GM23248 (cell line): ENCODE measurements at regions not wholly inside any gene's neighbourhood (a gene's known extent, or its start where the extent isn't known, plus 50 kb on each side); places are given as distances from the start of the nearest gene placed in this dataset.
"Not testable (repeated sequence)": the region's sequence is repeated elsewhere in the genome, so short reads cannot be mapped to it uniquely, and the experiment has no call there.

Experiments
- DNase-seq: peaks from one replicate; pipeline ENCODE4 v3.0.0-alpha.2; 2015
- H2AFZ ChIP-seq: fragments of 200-600 bp; sonication (generic); 2 replicates; pipeline ENCODE4 v1.6.1; 2016; ENCODE audit warnings: antibody characterized with exemption
- H3F3A ChIP-seq: fragments of 200-600 bp; sonication (generic); 2 replicates; pipeline ENCODE4 v1.6.1; 2016; ENCODE audit warnings: mild to moderate bottlenecking, antibody characterized with exemption, mixed run types; ENCODE audit not compliant: insufficient read depth
- H3K27ac ChIP-seq: fragments of 200-600 bp; sonication (generic); 2 replicates; pipeline ENCODE4 v1.5.1; 2016; ENCODE audit warnings: mild to moderate bottlenecking
- H3K27me3 ChIP-seq: fragments of 200-600 bp; sonication (generic); replicated peaks from 2 replicates; pipeline ENCODE4 v1.6.1; 2016; ENCODE audit warnings: mild to moderate bottlenecking; ENCODE audit not compliant: insufficient read depth
- H3K36me3 ChIP-seq: fragments of 200-600 bp; sonication (generic); 2 replicates; pipeline ENCODE4 v1.6.1; 2016; ENCODE audit warnings: low read depth, mild to moderate bottlenecking
- H3K4me1 ChIP-seq: fragments of 200-600 bp; sonication (generic); 2 replicates; pipeline ENCODE4 v1.6.1; 2016; ENCODE audit warnings: mild to moderate bottlenecking; ENCODE audit not compliant: insufficient read depth
- H3K4me2 ChIP-seq: fragments of 200-600 bp; sonication (generic); one replicate; pipeline ENCODE4 v1.6.1; 2016; ENCODE audit warnings: mild to moderate bottlenecking; ENCODE audit not compliant: unreplicated experiment
- H3K4me3 ChIP-seq: fragments of 200-600 bp; sonication (generic); 2 replicates; pipeline ENCODE4 v1.5.1; 2016; ENCODE audit warnings: mild to moderate bottlenecking
- H3K79me2 ChIP-seq: fragments of 200-600 bp; sonication (generic); 2 replicates; pipeline ENCODE4 v1.6.1; 2016; ENCODE audit warnings: mild to moderate bottlenecking; ENCODE audit not compliant: insufficient read depth
- H3K9ac ChIP-seq: fragments of 200-600 bp; sonication (generic); 2 replicates; pipeline ENCODE4 v1.6.1; 2016; ENCODE audit warnings: mild to moderate bottlenecking
- H3K9me2 ChIP-seq: fragments of 200-600 bp; sonication (generic); 2 replicates; pipeline ENCODE4 v1.6.1; 2016; ENCODE audit warnings: mixed run types, mild to moderate bottlenecking, moderate library complexity; ENCODE audit not compliant: insufficient read depth
- H3K9me3 ChIP-seq: fragments of 200-600 bp; sonication (generic); one replicate; pipeline ENCODE4 v1.6.1; 2017; ENCODE audit warnings: low read depth
- H4K20me1 ChIP-seq: fragments of 200-600 bp; sonication (generic); 2 replicates; pipeline ENCODE4 v1.6.0; 2016; ENCODE audit not compliant: insufficient read depth
- EZH2 ChIP-seq: fragments of 200-600 bp; sonication (generic); IDR thresholded peaks from 2 replicates; pipeline ENCODE4 v1.6.1; 2018; ENCODE audit warnings: antibody characterized with exemption, mild to moderate bottlenecking; ENCODE audit not compliant: insufficient read depth, poor library complexity, severe bottlenecking
- EZH2phosphoT487 ChIP-seq: fragments of 200-600 bp; sonication (generic); IDR thresholded peaks from 2 replicates; pipeline ENCODE4 v1.6.1; 2018; ENCODE audit warnings: antibody characterized with exemption, moderate library complexity, mild to moderate bottlenecking, low read depth; ENCODE audit not compliant: insufficient read depth
- WGBS, 2 experiments: methylation state at CpG; one replicate each; pipeline ENCODE4 v1.1.6; 2015 to 2017; ENCODE audit warnings: low lambda C conversion rate in 2 of 2, low coverage in 1 of 2; ENCODE audit errors: missing lambda C conversion rate in 2 of 2; 5-methylcytosine and 5-hydroxymethylcytosine counted together
- in situ Hi-C: fragments of 300-500 bp; cut with MboI; formaldehyde crosslinking; loops from 2 replicates; pipeline ENCODE4 v1.15.0; 2020

DNA sequence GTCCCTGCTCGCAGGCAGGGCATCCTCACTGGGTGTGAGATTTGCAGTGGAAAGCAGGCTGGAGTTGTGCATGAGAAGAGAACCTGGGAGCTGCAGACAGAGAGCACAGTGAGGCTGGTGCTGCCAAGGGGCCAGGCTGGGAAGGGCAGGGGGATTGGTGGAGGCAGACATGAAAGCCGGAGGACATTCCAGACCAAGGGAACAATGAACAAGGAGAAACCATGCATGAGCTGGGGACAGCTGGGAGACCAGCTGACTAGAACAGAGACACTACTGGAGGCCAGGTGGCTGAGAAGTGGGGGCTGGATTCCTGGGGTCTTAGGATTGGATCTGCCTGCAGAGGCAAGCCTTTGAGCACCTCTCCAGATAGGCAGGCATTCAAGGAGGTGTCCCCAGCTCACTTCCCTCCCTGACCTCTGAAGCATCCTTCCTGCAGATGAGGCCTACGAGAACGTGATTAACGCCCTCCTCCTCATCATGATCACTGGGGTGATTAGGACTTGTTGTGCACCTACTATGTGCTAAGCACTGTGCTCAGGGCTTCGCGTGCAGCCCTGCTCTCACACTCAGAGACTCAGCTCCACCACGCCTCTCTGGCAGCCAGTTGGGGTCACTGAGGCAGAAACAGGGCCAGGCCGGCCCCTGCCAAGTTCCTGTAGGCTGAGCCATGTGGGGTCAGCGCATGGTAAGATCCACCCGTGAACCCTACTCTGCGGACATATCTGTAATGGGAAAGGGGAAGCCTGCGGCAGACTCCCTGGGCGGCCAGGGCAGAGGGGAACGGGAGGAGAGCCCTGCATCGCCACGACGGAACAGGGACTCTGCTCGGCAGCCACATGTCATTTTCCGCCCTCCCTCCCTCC is 74.8 kb upstream of the SLC66A3 start:
- Histone ChIP-seq H3K4me1 (no peaks in the 10 kb centered on the region), H3K9me3 (no peaks in the 10 kb centered on the region), H2AFZ (no peak overlapping the region), H3K36me3 (no peaks in the 10 kb centered on the region), H3K4me2 (no peak overlapping the region), H4K20me1 (no peaks in the 10 kb centered on the region), H3K9ac (no peak overlapping the region), H3K27ac (no peak overlapping the region), H3K4me3 (no peak overlapping the region), H3F3A (no peaks in the 10 kb centered on the region), H3K9me2 (no peaks in the 10 kb centered on the region), H3K27me3 (no peaks in the 10 kb centered on the region), H3K79me2 (no peaks in the 10 kb centered on the region)
- 82 to 87% methylated on average over 11 to 20 of the region's 20 CpGs for WGBS, 2 experiments
- in situ Hi-C loops, result no loop called here
- DNase-seq, result no peak
- TF ChIP-seq EZH2 (no peak), EZH2phosphoT487 (no peak)

DNA sequence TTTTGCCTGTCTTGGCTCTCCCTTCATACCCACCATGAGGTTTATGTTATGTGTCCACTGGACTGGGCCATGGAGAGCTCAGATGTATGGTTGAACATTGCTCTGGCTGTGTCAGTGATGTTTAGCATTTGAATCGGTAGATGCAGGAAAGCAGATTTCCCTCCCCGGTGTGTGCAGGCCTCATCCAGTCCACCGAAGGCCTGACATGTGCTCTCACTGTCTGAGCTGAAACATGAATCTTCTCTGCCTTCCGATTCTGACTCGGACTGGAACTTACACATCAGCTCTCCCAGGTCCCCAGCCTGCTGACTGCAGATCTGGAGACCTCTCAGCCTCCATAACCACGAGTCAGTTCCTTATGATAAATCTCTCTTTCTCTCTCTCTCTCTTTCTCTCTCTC is 72.4 kb upstream of the SLC66A3 start:
- no peak overlapping the region for H3K4me3 ChIP-seq
- no peaks in the 10 kb centered on the region for H3K79me2 ChIP-seq
- H3K36me3 ChIP-seq, result no peaks in the 10 kb centered on the region
- H4K20me1 ChIP-seq, result no peaks in the 10 kb centered on the region
- DNase-seq, result peak; percentile 10
- no peaks in the 10 kb centered on the region for H3K27me3 ChIP-seq
- H3K9me2 ChIP-seq, result no peaks in the 10 kb centered on the region
- H3K27ac ChIP-seq, result no peak overlapping the region
- WGBS, 2 experiments, result 69 to 79% methylated on average over 5 to 6 of the region's 6 CpGs
- H3K4me2 ChIP-seq, result no peak overlapping the region
- H2AFZ ChIP-seq, result no peak overlapping the region
- in situ Hi-C loops, result no loop called here
- TF ChIP-seq EZH2, result no peak
- no peak for TF ChIP-seq EZH2phosphoT487
- no peaks in the 10 kb centered on the region for H3K9me3 ChIP-seq
- H3F3A ChIP-seq, result no peaks in the 10 kb centered on the region
- peaks cover 3% of the 10 kb centered on the region; the same call in 1 of the 2 replicates for H3K4me1 ChIP-seq
- no peak overlapping the region for H3K9ac ChIP-seq

DNA sequence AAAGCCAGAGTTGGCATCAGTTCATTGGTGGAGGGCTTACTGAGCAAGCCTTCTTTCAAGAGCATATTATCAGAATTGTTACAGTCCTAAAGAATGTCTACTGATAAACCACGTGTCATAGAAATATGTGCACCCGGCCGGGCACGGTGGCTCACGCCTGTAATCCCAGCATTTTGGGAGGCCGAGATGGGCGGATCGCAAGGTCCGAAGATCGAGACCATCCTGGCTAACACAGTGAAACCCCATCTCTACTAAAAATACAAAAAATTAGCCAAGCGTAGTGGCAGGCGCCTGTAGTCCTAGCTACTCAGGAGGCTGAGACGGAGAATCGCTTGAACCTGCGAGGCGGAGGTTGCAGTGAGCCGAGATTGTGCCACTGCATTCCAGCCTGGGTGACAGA is 66.4 kb upstream of the SLC66A3 start:
- H3K9me3 ChIP-seq, in situ Hi-C loops, H3K4me1 ChIP-seq, H4K20me1 ChIP-seq, H3K79me2 ChIP-seq, H2AFZ ChIP-seq, DNase-seq, H3K36me3 ChIP-seq, H3F3A ChIP-seq, H3K9me2 ChIP-seq, H3K9ac ChIP-seq, H3K4me2 ChIP-seq, H3K4me3 ChIP-seq, H3K27me3 ChIP-seq, H3K27ac ChIP-seq: not testable (repeated sequence)
- 79 to 87% methylated on average over 12 to 17 of the region's 17 CpGs for WGBS, 2 experiments

GRCh38 chr2:11090187-11090586 is 65.1 kb upstream of the SLC66A3 start:
- no peak for DNase-seq
- Histone ChIP-seq H4K20me1 (no peaks in the 10 kb centered on the region), H3K4me2 (no peak overlapping the region), H3K27ac (no peak overlapping the region), H3K9me3 (no peaks in the 10 kb centered on the region), H3K9ac (no peak overlapping the region), H3F3A (no peaks in the 10 kb centered on the region), H3K4me3 (no peak overlapping the region), H3K4me1 (peaks cover 3% of the 10 kb centered on the region; the same call in 1 of the 2 replicates), H2AFZ (no peak overlapping the region), H3K27me3 (no peaks in the 10 kb centered on the region), H3K9me2 (no peaks in the 10 kb centered on the region), H3K79me2 (no peaks in the 10 kb centered on the region), H3K36me3 (no peaks in the 10 kb centered on the region)
- 69 to 71% methylated on average over 2 of the region's 2 CpGs for WGBS, 2 experiments
- no peak for TF ChIP-seq EZH2phosphoT487
- TF ChIP-seq EZH2, result no peak
- in situ Hi-C loops, result no loop called here
